ENCODE measurements at regions not wholly inside any gene's neighbourhood (a gene's known extent, or its start where the extent isn't known, plus 50 kb on each side); places are given as distances from the start of the nearest gene placed in this dataset.

DNA sequence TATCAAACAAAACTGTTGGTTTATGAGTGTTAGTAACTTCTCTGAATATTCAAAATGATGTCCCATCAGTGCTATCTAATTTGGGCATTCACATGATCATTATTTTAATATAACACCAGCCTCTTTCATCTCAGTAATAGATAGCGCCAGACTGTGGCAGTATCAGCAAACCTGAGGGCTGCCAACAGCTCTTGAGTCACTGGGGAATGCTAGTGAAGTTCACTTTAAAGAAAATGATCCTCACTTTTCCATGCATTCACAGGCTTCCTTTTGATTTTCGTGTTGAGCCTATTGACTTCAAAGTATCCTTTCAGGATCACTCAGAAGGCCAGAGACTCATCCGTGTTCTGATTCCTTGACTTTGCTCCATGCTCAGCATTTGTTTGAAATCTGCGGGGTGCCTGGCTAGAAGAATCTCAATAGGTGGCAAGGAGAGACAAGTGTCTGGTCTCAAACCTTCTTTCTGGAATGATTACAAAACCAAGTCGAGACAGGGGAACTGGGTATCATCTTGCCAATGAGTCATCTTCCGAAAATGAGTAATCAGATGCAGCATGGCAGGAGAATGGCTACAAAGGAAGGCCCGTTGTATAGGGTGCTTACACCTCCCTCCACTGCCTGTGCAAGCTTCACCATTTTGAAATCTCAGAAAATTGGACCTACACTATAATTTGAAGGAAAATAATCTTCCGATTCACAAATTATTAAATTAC is 509.1 kb downstream of the RASEF start:
- no peaks in the 10 kb centered on the region for H3K4me1 Mint-ChIP-seq
- no peak overlapping the region for H3K27ac Mint-ChIP-seq
- H3K4me3 Mint-ChIP-seq = no peak overlapping the region
- H3K27me3 Mint-ChIP-seq = no peaks in the 10 kb centered on the region
- H3K36me3 Mint-ChIP-seq = no peaks in the 10 kb centered on the region
- no peak for DNase-seq
- CTCF ChIA-PET = no interaction called here
- H3K9me3 Mint-ChIP-seq = no peaks in the 10 kb centered on the region

DNA sequence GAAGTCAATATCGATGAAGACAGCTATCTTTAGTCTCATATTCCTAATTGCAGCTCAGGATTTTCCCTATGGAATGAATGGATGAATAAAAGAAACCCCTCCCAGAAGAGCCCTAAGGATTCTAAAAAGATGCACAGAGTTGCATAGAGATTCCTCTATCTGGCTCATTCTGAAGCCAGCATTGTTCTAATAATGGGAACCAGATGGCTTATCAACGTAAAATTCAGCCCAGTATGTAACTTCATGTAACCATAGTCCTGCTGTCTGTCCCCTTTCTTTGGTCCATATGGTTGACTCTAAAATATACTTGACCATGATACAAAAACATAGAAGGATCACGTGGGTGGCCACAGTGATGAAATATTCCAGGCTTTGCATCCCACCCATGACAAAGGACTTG is 508.6 kb downstream of the RASEF start:
- no peak for DNase-seq
- Mint-ChIP-seq H3K4me1 (no peaks in the 10 kb centered on the region), H3K4me3 (no peak overlapping the region), H3K27ac (no peak overlapping the region), H3K9me3 (no peaks in the 10 kb centered on the region), H3K27me3 (no peaks in the 10 kb centered on the region), H3K36me3 (no peaks in the 10 kb centered on the region)
- CTCF ChIA-PET = no interaction called here

DNA sequence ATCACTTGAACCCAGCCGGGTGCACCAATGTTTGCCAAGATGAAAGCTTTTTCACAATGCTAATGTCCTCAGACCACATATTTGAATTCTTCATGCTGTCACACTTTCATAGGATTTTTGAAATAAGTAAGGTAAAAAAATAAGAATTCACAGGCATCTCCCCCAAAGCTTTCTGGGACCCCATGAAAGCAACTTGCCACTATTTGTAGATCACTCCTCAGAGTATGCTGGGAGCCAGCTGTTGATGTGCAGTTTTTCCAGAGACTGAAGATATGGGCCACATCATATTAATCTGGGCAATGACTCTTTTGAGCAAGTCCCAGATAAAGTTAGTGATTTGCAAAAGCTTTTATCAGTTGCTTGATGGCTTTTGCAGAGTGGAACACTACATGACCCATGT is 507.9 kb downstream of the RASEF start:
- H3K27ac Mint-ChIP-seq = no peak overlapping the region
- CTCF ChIA-PET = no interaction called here

DNA sequence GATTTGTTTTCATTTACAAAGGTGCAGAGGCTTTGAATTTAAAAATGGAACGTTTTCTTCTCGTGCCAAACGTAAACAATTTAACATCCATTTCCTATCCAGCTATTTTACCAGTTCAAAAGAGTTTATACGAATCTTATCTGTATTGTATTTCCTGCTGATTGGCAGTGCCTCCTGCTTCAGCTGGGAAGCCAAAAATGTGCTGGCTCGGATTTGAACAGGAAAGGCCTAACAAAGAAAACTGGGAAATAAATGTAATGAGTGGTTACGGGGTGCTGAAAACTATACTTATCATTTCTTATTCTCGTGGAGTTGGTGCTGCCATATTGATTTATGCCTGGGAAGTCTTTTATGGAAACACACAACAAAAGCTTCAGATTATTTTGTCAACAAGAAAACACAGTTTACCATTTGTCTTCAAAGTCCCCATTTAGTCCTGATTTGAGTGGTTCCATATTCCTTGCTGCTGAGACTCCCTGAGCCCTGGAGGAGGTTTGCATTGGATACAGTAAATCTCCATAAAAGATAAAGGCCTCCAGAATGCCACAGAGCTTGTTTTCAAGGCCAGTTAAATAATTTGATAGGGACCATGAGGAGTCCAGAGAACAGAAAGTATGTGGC is 507.4 kb downstream of the RASEF start:
- no peak for DNase-seq
- Mint-ChIP-seq H3K27ac (no peak overlapping the region), H3K4me3 (no peak overlapping the region), H3K27me3 (no peaks in the 10 kb centered on the region), H3K9me3 (no peaks in the 10 kb centered on the region), H3K4me1 (no peaks in the 10 kb centered on the region), H3K36me3 (no peaks in the 10 kb centered on the region)
- CTCF ChIA-PET = no interaction called here

More for the DNA sequence above, 507.9 kb downstream of the RASEF start:
- DNase-seq = no peak
- H3K4me1 Mint-ChIP-seq = no peaks in the 10 kb centered on the region
- H3K4me3 Mint-ChIP-seq = no peak overlapping the region
- no peaks in the 10 kb centered on the region for H3K27me3 Mint-ChIP-seq
- no peaks in the 10 kb centered on the region for H3K9me3 Mint-ChIP-seq
- H3K36me3 Mint-ChIP-seq = no peaks in the 10 kb centered on the region

DNA sequence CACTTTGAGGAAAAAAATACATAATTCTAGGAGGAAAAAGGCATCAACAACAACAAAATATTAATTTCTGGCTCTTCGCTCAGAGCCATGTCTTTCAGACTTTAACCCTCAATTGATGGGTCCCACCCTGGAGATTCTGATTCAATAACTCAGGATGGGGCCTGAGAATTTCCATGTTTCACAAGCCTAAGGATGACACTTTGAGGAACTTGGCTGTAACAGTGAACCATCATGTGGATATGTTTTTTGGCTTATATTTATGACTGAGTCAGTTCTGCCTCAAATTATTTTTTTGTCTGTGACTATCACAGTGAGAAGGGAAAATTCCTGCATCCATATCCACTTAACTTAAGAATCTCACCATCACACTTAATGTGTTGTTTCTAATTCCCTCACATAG is 504.6 kb downstream of the RASEF start:
- CTCF ChIA-PET = no interaction called here
- H3K4me1 Mint-ChIP-seq = no peaks in the 10 kb centered on the region
- H3K4me3 Mint-ChIP-seq = no peak overlapping the region
- H3K27me3 Mint-ChIP-seq = no peaks in the 10 kb centered on the region
- no peaks in the 10 kb centered on the region for H3K36me3 Mint-ChIP-seq
- DNase-seq = no peak
- H3K9me3 Mint-ChIP-seq = no peaks in the 10 kb centered on the region
- no peak overlapping the region for H3K27ac Mint-ChIP-seq

DNA sequence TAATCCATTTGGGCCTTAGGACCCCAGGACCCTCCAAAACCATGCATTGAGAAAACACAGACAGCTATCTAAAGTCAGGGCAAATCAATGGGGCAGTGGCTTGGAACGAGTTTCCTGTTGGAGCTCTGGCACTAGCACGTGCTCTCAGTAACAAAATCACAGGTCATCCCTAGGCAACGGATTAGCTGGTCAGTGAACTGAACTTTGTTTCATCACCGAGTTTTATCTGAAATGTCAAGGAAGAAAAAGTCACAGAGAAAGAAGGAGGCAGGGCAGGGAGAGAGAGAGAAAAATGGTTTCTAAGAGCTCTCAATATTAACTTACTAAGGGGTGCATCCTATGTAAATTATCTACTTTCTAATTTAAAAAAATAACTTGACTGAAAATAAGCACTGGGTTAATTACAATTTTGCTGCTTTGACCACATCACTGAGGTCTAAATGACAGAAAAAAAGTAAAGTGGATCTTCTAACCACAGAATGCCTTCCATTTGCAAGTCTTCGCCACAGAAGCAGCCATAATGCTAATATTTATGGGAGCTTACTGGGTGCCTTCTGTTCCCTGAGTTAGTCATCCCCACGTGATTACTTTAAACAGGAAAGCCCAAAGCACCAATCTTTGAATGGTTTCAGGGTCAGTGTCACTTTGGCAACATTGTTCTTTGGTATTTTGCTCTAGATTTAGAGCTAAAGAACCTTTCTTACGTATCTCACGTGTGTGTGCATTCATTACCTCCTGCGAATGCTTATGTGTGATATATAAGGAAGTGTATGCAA is 503.9 kb downstream of the RASEF start:
- Mint-ChIP-seq H3K27ac (no peak overlapping the region), H3K36me3 (no peaks in the 10 kb centered on the region), H3K27me3 (no peaks in the 10 kb centered on the region), H3K4me1 (no peaks in the 10 kb centered on the region), H3K9me3 (no peaks in the 10 kb centered on the region), H3K4me3 (no peak overlapping the region)
- no peak for DNase-seq
- CTCF ChIA-PET = no interaction called here

DNA sequence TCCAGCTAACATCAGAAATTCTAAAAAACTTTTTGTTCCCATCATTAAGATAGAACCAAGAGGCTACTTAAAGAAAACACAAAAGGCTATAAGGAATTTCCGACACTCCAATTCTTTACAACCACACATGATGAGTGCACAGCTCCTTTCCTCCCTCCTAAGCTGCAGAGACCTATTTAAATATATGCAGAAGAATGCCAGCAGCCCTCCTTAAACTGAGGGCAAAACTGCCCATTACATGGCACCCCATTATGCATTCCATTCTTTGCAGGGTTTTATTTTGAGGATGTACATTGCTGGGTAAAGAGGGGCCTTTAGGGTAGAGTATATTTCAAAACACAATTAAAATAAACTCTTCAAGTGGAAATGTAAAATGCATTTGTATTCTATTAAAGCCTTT is 502.9 kb downstream of the RASEF start:
- no peak overlapping the region for H3K4me3 Mint-ChIP-seq
- H3K27me3 Mint-ChIP-seq = no peaks in the 10 kb centered on the region
- no peak overlapping the region for H3K27ac Mint-ChIP-seq
- no peaks in the 10 kb centered on the region for H3K36me3 Mint-ChIP-seq
- no peaks in the 10 kb centered on the region for H3K4me1 Mint-ChIP-seq
- no peak for DNase-seq
- CTCF ChIA-PET = no interaction called here
- H3K9me3 Mint-ChIP-seq = no peaks in the 10 kb centered on the region

DNA sequence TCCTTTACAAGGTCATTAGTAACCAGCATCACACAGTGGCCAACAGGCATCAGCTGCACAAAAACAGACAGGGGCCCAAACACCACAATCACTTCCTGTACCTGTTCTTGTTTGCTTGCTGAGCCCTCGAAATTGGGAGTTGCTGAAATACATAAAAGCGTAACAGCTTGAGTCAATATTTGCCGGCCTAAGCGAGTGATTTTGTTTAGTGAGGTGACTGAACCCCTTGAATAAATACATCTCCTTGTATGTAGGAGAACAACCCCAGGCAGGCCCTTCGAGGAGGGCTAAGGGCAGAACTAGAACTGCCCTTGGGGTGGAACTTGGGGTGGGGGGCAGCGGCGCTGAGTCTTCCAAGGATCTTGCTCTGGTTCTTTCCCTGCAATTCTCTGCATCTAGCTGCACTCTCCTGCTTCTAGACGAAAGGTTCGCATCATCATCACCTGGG is 502.5 kb downstream of the RASEF start:
- no peaks in the 10 kb centered on the region for H3K36me3 Mint-ChIP-seq
- H3K9me3 Mint-ChIP-seq = no peaks in the 10 kb centered on the region
- CTCF ChIA-PET = no interaction called here
- no peaks in the 10 kb centered on the region for H3K4me1 Mint-ChIP-seq
- no peak overlapping the region for H3K4me3 Mint-ChIP-seq
- no peaks in the 10 kb centered on the region for H3K27me3 Mint-ChIP-seq
- no peak for DNase-seq
- H3K27ac Mint-ChIP-seq = no peak overlapping the region

DNA sequence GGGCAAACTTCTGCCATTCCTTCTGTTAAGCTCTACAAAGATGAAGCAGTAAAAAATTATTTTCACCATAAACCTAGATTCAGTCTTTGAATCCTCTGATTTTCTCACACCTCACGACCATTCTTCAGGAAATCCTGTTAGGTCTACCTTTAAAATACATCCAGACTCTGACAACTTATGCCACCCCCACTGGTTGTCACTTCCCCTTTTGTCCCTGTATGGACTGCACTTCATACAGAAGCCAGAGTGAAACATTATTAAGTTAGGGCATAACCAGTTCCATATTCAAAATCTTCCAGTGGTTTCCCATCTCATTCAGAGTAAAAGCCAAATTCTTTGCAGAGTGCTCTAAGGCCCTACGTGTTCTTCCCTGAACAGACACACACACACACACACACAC is 499.8 kb downstream of the RASEF start:
- H3K27me3 Mint-ChIP-seq = no peaks in the 10 kb centered on the region
- no peaks in the 10 kb centered on the region for H3K4me1 Mint-ChIP-seq
- no peak for DNase-seq
- CTCF ChIA-PET = no interaction called here
- H3K27ac Mint-ChIP-seq = no peak overlapping the region
- no peak overlapping the region for H3K4me3 Mint-ChIP-seq
- no peaks in the 10 kb centered on the region for H3K36me3 Mint-ChIP-seq
- no peaks in the 10 kb centered on the region for H3K9me3 Mint-ChIP-seq

DNA sequence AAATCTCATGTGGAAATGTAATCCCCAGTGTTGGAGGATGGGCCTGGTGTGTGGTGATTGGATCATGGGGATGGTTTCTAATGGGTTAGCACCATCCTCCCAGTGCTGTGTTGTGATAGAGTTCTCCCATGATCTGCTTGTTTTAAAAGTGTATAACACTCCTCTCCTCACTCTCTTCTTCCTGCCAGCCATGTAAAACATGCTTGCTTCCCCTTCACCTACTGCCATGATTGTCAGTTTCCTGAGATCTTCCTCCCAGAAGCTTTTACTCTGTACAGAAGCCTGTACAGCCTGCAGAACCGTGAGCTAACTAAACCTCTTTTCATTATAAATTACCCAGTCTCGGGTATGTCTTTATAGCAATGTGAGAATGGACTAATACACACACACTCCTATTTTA is 499.1 kb downstream of the RASEF start:
- no peak for DNase-seq
- CTCF ChIA-PET = no interaction called here
- no peaks in the 10 kb centered on the region for H3K36me3 Mint-ChIP-seq
- H3K27me3 Mint-ChIP-seq = no peaks in the 10 kb centered on the region
- no peaks in the 10 kb centered on the region for H3K4me1 Mint-ChIP-seq
- H3K9me3 Mint-ChIP-seq = no peaks in the 10 kb centered on the region
- no peak overlapping the region for H3K27ac Mint-ChIP-seq
- H3K4me3 Mint-ChIP-seq = no peak overlapping the region

DNA sequence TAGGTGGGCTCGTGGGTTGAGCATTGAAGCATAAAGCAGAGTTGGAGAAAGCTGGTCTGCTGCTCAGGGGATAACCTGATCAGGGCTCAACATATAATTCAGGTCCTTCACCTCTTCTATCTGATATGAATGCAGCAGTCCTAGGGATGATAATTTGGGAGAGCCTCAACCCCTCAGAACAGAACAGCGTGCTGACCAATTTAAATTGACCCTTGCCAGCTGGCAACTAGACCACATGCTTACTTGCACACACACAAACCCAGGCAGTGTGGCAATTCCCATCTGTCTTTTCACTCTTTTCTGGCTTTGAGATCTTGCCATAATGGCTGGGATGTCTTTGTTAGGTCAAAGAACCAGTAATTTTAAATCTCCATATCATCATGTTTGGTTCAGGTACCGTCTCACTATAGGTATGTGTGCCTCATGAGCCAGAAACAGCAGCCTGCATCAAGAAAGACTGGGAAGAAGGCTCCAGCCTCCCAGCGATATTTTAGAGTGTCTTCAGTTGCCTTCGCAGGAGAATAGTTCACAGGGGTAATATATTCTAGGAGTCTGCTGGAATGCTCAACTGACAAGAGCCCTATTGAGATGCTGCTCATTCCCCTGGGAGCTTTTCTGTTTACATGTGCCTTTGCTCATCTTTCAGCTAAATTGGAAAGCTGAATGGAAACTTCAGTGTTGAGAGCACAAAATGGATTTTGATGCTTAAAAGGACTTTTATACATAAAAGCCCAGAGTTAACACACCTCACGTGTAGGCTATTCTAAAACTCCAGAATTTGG is 497.6 kb downstream of the RASEF start:
- H3K27ac Mint-ChIP-seq = no peak overlapping the region
- H3K9me3 Mint-ChIP-seq = no peaks in the 10 kb centered on the region
- H3K27me3 Mint-ChIP-seq = no peaks in the 10 kb centered on the region
- no peak overlapping the region for H3K4me3 Mint-ChIP-seq
- DNase-seq = no peak
- no peaks in the 10 kb centered on the region for H3K4me1 Mint-ChIP-seq
- CTCF ChIA-PET = no interaction called here
- no peaks in the 10 kb centered on the region for H3K36me3 Mint-ChIP-seq

DNA sequence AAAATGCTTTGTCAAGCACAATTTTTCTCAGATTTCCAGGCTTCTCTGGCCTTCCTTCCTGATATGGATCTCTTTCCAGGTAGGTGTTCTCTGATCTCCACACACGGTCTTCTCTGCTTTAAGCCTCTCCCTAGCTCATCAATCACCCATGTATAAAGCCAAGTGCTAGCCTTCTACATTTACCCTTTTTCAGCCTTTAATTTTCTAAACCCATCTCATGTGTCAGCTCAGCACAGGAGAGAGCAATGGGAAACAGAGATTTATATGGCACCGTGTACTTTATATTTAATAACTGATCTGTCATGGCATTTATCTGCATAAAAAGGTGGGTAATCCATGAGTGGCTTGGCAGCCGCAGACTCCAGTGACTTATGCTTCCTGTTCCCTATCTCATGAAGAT is 495.0 kb downstream of the RASEF start:
- Mint-ChIP-seq H3K4me3 (no peak overlapping the region), H3K9me3 (no peaks in the 10 kb centered on the region), H3K4me1 (no peaks in the 10 kb centered on the region), H3K27ac (no peak overlapping the region), H3K27me3 (no peaks in the 10 kb centered on the region), H3K36me3 (no peaks in the 10 kb centered on the region)
- no peak for DNase-seq
- CTCF ChIA-PET = no interaction called here

DNA sequence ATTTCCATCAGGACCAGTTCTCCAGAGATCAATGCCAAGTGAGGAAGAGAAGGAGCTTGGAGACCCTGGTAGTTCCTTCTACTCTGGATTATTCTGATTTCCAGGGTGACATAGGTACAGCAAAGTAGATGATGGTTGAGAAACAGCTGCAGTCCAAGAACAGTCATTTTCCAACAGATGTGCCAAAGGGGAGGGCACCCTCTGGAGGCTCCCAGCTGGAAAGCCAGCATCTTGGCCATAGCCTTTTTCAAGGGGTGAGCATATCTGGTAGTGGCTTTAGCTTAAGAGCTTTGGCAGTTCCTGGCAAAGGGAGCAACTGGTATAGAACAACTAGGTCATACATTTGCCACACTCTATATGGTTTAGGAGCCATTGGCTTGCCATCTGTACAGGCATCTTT is 492.7 kb downstream of the RASEF start:
- DNase-seq = no peak
- no peak overlapping the region for H3K27ac Mint-ChIP-seq
- H3K4me3 Mint-ChIP-seq = no peak overlapping the region
- CTCF ChIA-PET = no interaction called here
- H3K27me3 Mint-ChIP-seq = no peaks in the 10 kb centered on the region
- H3K9me3 Mint-ChIP-seq = peaks cover 4% of the 10 kb centered on the region
- H3K36me3 Mint-ChIP-seq = no peaks in the 10 kb centered on the region
- H3K4me1 Mint-ChIP-seq = no peaks in the 10 kb centered on the region

DNA sequence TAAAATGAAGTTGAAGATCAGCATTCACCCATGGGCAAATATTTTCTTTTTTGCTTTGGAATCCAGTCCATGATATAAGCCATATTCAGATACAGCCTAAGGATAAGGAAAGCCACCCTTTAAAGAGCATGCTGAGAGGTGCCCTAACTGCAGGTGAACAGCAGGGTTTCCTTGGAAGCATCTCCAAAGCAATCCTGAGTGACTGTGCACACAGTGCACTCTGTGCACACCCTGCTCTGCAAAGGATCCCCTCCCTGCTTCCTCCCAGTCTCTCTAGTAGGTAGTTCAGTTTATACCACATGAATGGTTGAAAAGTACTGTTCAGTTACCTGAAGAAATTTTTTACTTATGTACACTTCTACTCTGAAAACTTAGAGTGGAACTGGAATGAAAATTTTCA is 491.4 kb downstream of the RASEF start:
- H3K36me3 Mint-ChIP-seq = no peaks in the 10 kb centered on the region
- DNase-seq = no peak
- no peaks in the 10 kb centered on the region for H3K4me1 Mint-ChIP-seq
- no peak overlapping the region for H3K27ac Mint-ChIP-seq
- no peak overlapping the region for H3K4me3 Mint-ChIP-seq
- no peaks in the 10 kb centered on the region for H3K27me3 Mint-ChIP-seq
- H3K9me3 Mint-ChIP-seq = peaks cover 4% of the 10 kb centered on the region
- CTCF ChIA-PET = no interaction called here
